PFSK-1 (cell line): ENCODE measurements at regions not wholly inside any gene's neighbourhood (a gene's known extent, or its start where the extent isn't known, plus 50 kb on each side); places are given as distances from the start of the nearest gene placed in this dataset.

Experiments used
- FOXP2 ChIP-seq: optimal IDR thresholded peaks from 2 replicates; pipeline ENCODE3; 2011; ENCODE audit warnings: borderline replicate concordance, control low read depth, inconsistent platforms; ENCODE audit not compliant: insufficient read depth; ENCODE audit errors: extremely low read length, extremely low read depth
- POLR2AphosphoS5 ChIP-seq: IDR thresholded peaks from 2 replicates; pipeline ENCODE4 v1.6.1; 2012; ENCODE audit warnings: low read depth, mild to moderate bottlenecking, control low read depth, low read length, moderate library complexity
- REST ChIP-seq, 2 experiments: IDR thresholded peaks; 2 replicates each; pipeline versions ENCODE4 v1.6.1 to v1.8.0; 2011 to 2012; ENCODE audit warnings: low read depth in 2 of 2, low read length in 2 of 2, control low read depth in 1 of 2, inconsistent platforms in 1 of 2, mild to moderate bottlenecking in 1 of 2, moderate library complexity in 1 of 2; ENCODE audit not compliant: insufficient read depth in 1 of 2
- SIN3A ChIP-seq: IDR thresholded peaks from 2 replicates; pipeline ENCODE4 v1.6.1; 2012; ENCODE audit warnings: mild to moderate bottlenecking, low read length, moderate library complexity, borderline replicate concordance; ENCODE audit not compliant: insufficient read depth
- TAF1 ChIP-seq: IDR thresholded peaks from 2 replicates; pipeline ENCODE4 v1.6.1; 2012; ENCODE audit warnings: low read length, control low read depth, borderline replicate concordance; ENCODE audit not compliant: insufficient read depth

- no peak for TF ChIP-seq POLR2AphosphoS5
- TF ChIP-seq REST (IDR thresholded peaks at IDR 0.05; ENCODE audit: insufficient read depth in 1 of 2, low read depth in 2 of 2, low read length in 2 of 2), result no peak
- TF ChIP-seq FOXP2, result no peak
- TF ChIP-seq TAF1, result no peak
- TF ChIP-seq SIN3A, result no peak
These were observed 170.0 kb downstream of the ENGASE start for GRCh38 chr17:79244665-79245064.

GRCh38 chr17:79243996-79244395 is 169.4 kb downstream of the ENGASE start:
- no peak for TF ChIP-seq SIN3A
- no peak for TF ChIP-seq TAF1
- TF ChIP-seq POLR2AphosphoS5, result no peak
- TF ChIP-seq REST (IDR thresholded peaks at IDR 0.05; ENCODE audit: insufficient read depth in 1 of 2, low read depth in 2 of 2, low read length in 2 of 2), result no peak
- TF ChIP-seq FOXP2, result no peak

GRCh38 chr17:79243603-79243990 is 169.0 kb downstream of the ENGASE start:
- TF ChIP-seq SIN3A (no peak), FOXP2 (no peak), TAF1 (no peak), REST (IDR thresholded peaks at IDR 0.05; ENCODE audit: insufficient read depth in 1 of 2, low read depth in 2 of 2, low read length in 2 of 2) (no peak), POLR2AphosphoS5 (no peak)

- TF ChIP-seq TAF1, result no peak
- TF ChIP-seq FOXP2, result no peak
- no peak for TF ChIP-seq POLR2AphosphoS5
- no peak for TF ChIP-seq SIN3A
- no peak for TF ChIP-seq REST (IDR thresholded peaks at IDR 0.05; ENCODE audit: insufficient read depth in 1 of 2, low read depth in 2 of 2, low read length in 2 of 2)
These were observed 168.4 kb downstream of the ENGASE start for GRCh38 chr17:79242873-79243602.

GRCh38 chr17:79242393-79242792 is 167.8 kb downstream of the ENGASE start:
- TF ChIP-seq REST (IDR thresholded peaks at IDR 0.05; ENCODE audit: insufficient read depth in 1 of 2, low read depth in 2 of 2, low read length in 2 of 2) (no peak), TAF1 (no peak), FOXP2 (no peak), POLR2AphosphoS5 (no peak), SIN3A (no peak)
